Prostate gland (tissue), 2 donors: ENCODE measurements at regions not wholly inside any gene's neighbourhood (a gene's known extent, or its start where the extent isn't known, plus 50 kb on each side); places are given as distances from the start of the nearest gene placed in this dataset.

ENCODE experiments used
- POLR2A ChIP-seq: fragments of 450-650 bp; IDR thresholded peaks from one replicate; pipeline ENCODE4 v1.6.1; 2016; ENCODE audit warnings: antibody characterized with exemption, mild to moderate bottlenecking
- POLR2AphosphoS5 ChIP-seq: sonication (generic); formaldehyde crosslinking; IDR thresholded peaks from one replicate; pipeline ENCODE4 v1.6.1; 2017; ENCODE audit warnings: antibody characterized with exemption
- TF ChIP-seq, protein P1 (sequence below), 4 experiments: fragments of 200-600 bp in 2 of 4; fragments of 450-650 bp in 2 of 4; sonication (generic) in 2 of 4; IDR thresholded peaks; 1 replicate in 3 of 4; 2 replicates in 1 of 4; pipeline ENCODE4 v1.5.1; 2016 to 2019; ENCODE audit warnings: antibody characterized with exemption in 4 of 4, mild to moderate bottlenecking in 2 of 4, moderate library complexity in 2 of 4

DNA sequence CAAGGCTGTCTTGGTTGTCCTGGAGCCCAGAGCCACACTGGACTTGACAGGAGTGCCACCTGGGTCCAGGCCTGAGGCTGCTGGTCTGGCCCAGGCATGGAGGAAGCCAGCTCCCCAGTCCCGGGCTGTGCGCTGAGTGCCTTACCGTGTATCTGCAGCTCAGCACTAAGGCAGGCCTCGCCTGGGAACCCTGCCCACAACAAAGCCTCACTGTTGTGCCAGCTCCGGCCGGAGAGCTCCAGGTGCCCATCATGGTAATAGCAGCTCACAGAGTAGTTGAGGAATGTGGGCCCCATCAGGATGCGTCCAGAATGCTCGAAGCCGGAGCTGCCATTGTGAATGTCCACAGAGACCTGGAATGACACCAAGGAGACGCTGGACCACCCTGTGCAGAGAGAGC is 72.2 kb downstream of the RMI2 start:
- TF ChIP-seq, protein P1, sequence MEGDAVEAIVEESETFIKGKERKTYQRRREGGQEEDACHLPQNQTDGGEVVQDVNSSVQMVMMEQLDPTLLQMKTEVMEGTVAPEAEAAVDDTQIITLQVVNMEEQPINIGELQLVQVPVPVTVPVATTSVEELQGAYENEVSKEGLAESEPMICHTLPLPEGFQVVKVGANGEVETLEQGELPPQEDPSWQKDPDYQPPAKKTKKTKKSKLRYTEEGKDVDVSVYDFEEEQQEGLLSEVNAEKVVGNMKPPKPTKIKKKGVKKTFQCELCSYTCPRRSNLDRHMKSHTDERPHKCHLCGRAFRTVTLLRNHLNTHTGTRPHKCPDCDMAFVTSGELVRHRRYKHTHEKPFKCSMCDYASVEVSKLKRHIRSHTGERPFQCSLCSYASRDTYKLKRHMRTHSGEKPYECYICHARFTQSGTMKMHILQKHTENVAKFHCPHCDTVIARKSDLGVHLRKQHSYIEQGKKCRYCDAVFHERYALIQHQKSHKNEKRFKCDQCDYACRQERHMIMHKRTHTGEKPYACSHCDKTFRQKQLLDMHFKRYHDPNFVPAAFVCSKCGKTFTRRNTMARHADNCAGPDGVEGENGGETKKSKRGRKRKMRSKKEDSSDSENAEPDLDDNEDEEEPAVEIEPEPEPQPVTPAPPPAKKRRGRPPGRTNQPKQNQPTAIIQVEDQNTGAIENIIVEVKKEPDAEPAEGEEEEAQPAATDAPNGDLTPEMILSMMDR (IDR thresholded peaks at IDR 0.05) = no peak
- no peak for TF ChIP-seq POLR2A
- TF ChIP-seq POLR2AphosphoS5 = no peak
